ENCODE measurements at regions not wholly inside any gene's neighbourhood (a gene's known extent, or its start where the extent isn't known, plus 50 kb on each side); places are given as distances from the start of the nearest gene placed in this dataset.

DNA sequence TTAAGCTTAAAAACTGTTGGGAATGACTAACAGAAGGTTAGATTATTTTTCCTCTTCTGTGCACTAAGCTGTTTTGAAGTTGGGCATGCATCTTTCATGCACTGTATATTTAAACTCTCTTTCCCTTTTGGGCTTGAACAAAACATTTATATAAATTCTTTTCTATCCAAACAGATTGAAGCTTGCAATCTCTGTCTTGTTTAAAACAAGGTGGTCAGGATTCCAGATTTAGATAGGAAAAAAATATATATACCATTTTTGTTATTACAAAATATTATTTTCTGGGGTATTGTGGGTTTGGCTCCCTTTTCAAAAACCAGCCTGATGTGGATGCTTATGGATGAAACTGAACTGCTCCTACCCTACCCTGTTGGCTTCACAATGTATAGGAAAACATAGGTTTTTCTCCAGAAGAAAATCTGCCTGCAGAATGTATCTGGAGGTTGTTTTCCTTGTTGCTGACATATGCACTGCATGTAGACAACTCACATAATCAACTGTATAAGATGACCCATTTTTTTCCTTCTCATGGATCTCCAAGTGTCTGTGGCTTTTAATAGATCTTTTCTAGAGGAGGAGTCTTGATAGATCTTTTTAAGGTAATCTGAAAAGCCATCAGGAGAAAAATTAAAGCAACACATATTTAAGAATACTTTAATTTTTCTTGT is 146.3 kb downstream of the PRL start:
- no peak overlapping the region for H4K8ac ChIP-seq (ENCODE audit: low read depth, low read length)

DNA sequence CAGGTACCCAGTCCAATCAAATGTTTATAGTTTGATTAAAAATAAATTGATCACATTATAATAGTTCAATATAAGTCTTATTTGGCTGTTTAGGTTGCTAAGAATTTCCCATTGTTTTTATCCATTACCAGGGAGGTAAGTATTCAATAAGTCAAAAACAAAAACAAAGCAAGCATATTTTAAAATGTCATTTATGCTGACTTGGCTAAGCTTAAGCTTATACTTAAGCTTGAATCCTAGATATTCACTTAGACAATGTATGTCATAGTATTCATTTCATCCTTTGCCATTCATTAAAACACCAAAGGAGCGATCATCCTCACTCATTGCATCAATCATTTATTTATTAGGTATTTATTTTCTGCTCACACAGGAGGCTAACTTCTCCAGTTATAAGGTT is 144.9 kb downstream of the PRL start:
- WGBS (ENCODE audit: extremely low coverage, insufficient coverage, insufficient read length): no CpG with 5 or more reads among the region's 1 CpG
- H3K18ac ChIP-seq (ENCODE audit: low read length): no peak overlapping the region

More for the DNA sequence above, 146.3 kb downstream of the PRL start:
- Histone ChIP-seq H2BK120ac (ENCODE audit: insufficient read depth, low read length, poor library complexity) (no peak overlapping the region), H2AFZ (ENCODE audit: insufficient read depth, low read length, poor library complexity) (no peak overlapping the region), H2BK5ac (ENCODE audit: low read depth, low read length, poor library complexity) (no peak overlapping the region), H3K14ac (ENCODE audit: low read length) (no peak overlapping the region), H4K12ac (ENCODE audit: low read depth, low read length) (no peak overlapping the region), H4K91ac (ENCODE audit: low read depth, low read length) (no peak overlapping the region), H3K79me1 (ENCODE audit: low read length) (peaks cover 8% of the 10 kb centered on the region), H2BK12ac (ENCODE audit: low read length) (no peak overlapping the region), H3K27me3 (ENCODE audit: insufficient read depth, low read length) (no peaks in the 10 kb centered on the region), H3K4me2 (ENCODE audit: low read length) (no peak overlapping the region), H2AK5ac (ENCODE audit: low read length) (no peak overlapping the region), H3K27ac (ENCODE audit: low read depth, low read length) (no peak overlapping the region), H3K79me2 (ENCODE audit: control insufficient read depth, insufficient read depth, low read length, poor library complexity) (peaks cover 2% of the 10 kb centered on the region), H3K23ac (ENCODE audit: low read length) (no peak overlapping the region), H3K4me3 (ENCODE audit: low read depth, low read length) (no peak overlapping the region), H3K9me3 (ENCODE audit: insufficient read depth, low read depth, low read length) (no peaks in the 10 kb centered on the region), H3K18ac (ENCODE audit: low read length) (no peak overlapping the region), H3K4me1 (ENCODE audit: control insufficient read depth in 1 of 2, insufficient read depth in 2 of 2, low read length in 2 of 2) (peaks cover 12 to 17% of the 10 kb centered on the region in 2 experiments), H3K9ac (ENCODE audit: low read length) (no peak overlapping the region), H3K4ac (ENCODE audit: low read depth, low read length) (no peak overlapping the region), H3K36me3 (ENCODE audit: control insufficient read depth in 1 of 2, insufficient read depth in 2 of 2, low read length in 2 of 2) (peaks cover 2 to 5% of the 10 kb centered on the region in 2 experiments)
- DNase-seq: no peak

DNA sequence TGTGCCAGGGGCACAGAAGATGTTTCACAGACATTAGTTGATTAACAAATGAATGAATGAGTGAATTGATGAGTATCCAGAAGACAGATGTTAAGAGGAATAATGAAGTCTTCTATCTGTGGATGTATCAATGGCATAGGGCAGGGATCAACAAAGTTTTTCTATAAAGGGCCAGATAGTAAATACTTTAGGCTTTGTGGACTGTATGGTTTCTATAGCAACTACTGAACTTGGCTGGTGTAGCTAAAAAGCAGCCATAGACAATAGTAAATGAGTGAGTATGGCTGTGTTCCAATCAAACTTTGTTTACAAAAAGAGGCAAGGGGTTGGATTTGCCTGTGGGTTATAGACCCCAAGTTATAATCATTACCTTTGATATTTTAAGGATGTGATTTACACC is 144.0 kb downstream of the PRL start:
- no peaks in the 10 kb centered on the region for H3K27me3 ChIP-seq (ENCODE audit: insufficient read depth, low read length)
- no peak overlapping the region for H4K91ac ChIP-seq (ENCODE audit: low read depth, low read length)
- no peak overlapping the region for H3K14ac ChIP-seq (ENCODE audit: low read length)
- H3K9ac ChIP-seq (ENCODE audit: low read length): no peak overlapping the region
- H3K4me1 ChIP-seq (ENCODE audit: control insufficient read depth in 1 of 2, insufficient read depth in 2 of 2, low read length in 2 of 2): peaks cover 3 to 4% of the 10 kb centered on the region in 2 experiments
- H4K8ac ChIP-seq (ENCODE audit: low read depth, low read length): no peak overlapping the region
- no peak for DNase-seq
- no peak overlapping the region for H2BK5ac ChIP-seq (ENCODE audit: low read depth, low read length, poor library complexity)
- no peak overlapping the region for H3K18ac ChIP-seq (ENCODE audit: low read length)
- H3K4me2 ChIP-seq (ENCODE audit: low read length): no peak overlapping the region
- H3K27ac ChIP-seq (ENCODE audit: low read depth, low read length): no peak overlapping the region
- no peaks in the 10 kb centered on the region for H3K9me3 ChIP-seq (ENCODE audit: insufficient read depth, low read depth, low read length)
- H3K4ac ChIP-seq (ENCODE audit: low read depth, low read length): no peak overlapping the region
- H2AFZ ChIP-seq (ENCODE audit: insufficient read depth, low read length, poor library complexity): no peak overlapping the region
- H2BK12ac ChIP-seq (ENCODE audit: low read length): no peak overlapping the region
- no peaks in the 10 kb centered on the region for H3K79me2 ChIP-seq (ENCODE audit: control insufficient read depth, insufficient read depth, low read length, poor library complexity)
- no peak overlapping the region for H3K23ac ChIP-seq (ENCODE audit: low read length)
- no peak overlapping the region for H3K4me3 ChIP-seq (ENCODE audit: low read depth, low read length)
- peaks cover 0 to 2% of the 10 kb centered on the region in 2 experiments for H3K36me3 ChIP-seq (ENCODE audit: control insufficient read depth in 1 of 2, insufficient read depth in 2 of 2, low read length in 2 of 2)
- no peak overlapping the region for H2BK120ac ChIP-seq (ENCODE audit: insufficient read depth, low read length, poor library complexity)
- H2AK5ac ChIP-seq (ENCODE audit: low read length): no peak overlapping the region
- no peak overlapping the region for H4K12ac ChIP-seq (ENCODE audit: low read depth, low read length)
- peaks cover 1% of the 10 kb centered on the region for H3K79me1 ChIP-seq (ENCODE audit: low read length)

More for the DNA sequence above, 144.9 kb downstream of the PRL start:
- peaks cover 8 to 13% of the 10 kb centered on the region in 2 experiments for H3K4me1 ChIP-seq (ENCODE audit: control insufficient read depth in 1 of 2, insufficient read depth in 2 of 2, low read length in 2 of 2)
- H3K9me3 ChIP-seq (ENCODE audit: insufficient read depth, low read depth, low read length): no peaks in the 10 kb centered on the region
- no peak overlapping the region for H2AK5ac ChIP-seq (ENCODE audit: low read length)
- no peak overlapping the region for H4K12ac ChIP-seq (ENCODE audit: low read depth, low read length)
- H3K9ac ChIP-seq (ENCODE audit: low read length): no peak overlapping the region
- peaks cover under 1 to 2% of the 10 kb centered on the region in 2 experiments for H3K36me3 ChIP-seq (ENCODE audit: control insufficient read depth in 1 of 2, insufficient read depth in 2 of 2, low read length in 2 of 2)
- H3K4ac ChIP-seq (ENCODE audit: low read depth, low read length): no peak overlapping the region
- no peak overlapping the region for H2BK120ac ChIP-seq (ENCODE audit: insufficient read depth, low read length, poor library complexity)
- H3K23ac ChIP-seq (ENCODE audit: low read length): no peak overlapping the region
- H3K27me3 ChIP-seq (ENCODE audit: insufficient read depth, low read length): no peaks in the 10 kb centered on the region
- H2AFZ ChIP-seq (ENCODE audit: insufficient read depth, low read length, poor library complexity): no peak overlapping the region
- no peak overlapping the region for H3K27ac ChIP-seq (ENCODE audit: low read depth, low read length)
- H3K79me1 ChIP-seq (ENCODE audit: low read length): peaks cover 3% of the 10 kb centered on the region
- H4K91ac ChIP-seq (ENCODE audit: low read depth, low read length): no peak overlapping the region
- H3K79me2 ChIP-seq (ENCODE audit: control insufficient read depth, insufficient read depth, low read length, poor library complexity): no peaks in the 10 kb centered on the region
- H4K8ac ChIP-seq (ENCODE audit: low read depth, low read length): no peak overlapping the region
- H2BK5ac ChIP-seq (ENCODE audit: low read depth, low read length, poor library complexity): no peak overlapping the region
- H3K14ac ChIP-seq (ENCODE audit: low read length): no peak overlapping the region
- no peak overlapping the region for H3K4me3 ChIP-seq (ENCODE audit: low read depth, low read length)
- no peak overlapping the region for H2BK12ac ChIP-seq (ENCODE audit: low read length)
- no peak overlapping the region for H3K4me2 ChIP-seq (ENCODE audit: low read length)
- no peak for DNase-seq

DNA sequence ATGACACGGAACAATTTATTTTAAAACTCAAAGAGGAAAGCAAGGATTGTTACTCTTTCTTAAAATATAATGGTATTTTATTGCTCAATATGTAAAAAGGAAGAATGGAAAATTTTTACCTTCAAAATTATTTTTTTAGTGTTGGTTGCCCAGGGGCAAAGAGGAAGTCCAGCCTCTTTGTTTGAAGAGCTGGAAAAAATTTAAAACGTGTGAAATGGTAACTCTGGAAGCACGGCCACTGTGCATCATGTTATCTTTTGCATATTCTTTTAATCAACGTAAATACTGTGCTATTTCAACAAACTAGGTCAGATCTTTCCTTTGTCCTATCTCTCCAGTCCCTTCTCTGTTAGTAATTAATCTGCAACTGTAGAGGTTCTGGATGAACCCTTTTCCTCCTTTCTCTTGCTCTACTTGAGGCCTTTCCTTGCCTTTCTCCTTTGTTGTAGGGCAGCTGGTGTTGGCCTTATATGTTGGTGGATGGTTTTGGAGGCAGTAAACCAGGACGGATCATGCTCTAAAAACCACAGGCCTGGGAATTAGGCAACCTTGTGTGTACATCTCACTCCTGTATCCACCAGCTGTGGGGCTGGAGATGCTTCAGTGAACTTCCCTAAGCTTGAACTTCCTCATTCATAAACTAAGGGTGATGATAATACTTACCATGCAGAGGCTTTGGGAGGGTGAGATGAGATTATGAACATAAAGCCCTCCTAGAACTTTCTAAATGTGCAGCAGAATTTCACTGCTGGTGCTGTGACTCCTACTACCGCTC is 143.3 kb downstream of the PRL start:
- Histone ChIP-seq H2BK5ac (ENCODE audit: low read depth, low read length, poor library complexity) (no peak overlapping the region), H4K12ac (ENCODE audit: low read depth, low read length) (no peak overlapping the region), H4K8ac (ENCODE audit: low read depth, low read length) (no peak overlapping the region), H3K14ac (ENCODE audit: low read length) (no peak overlapping the region), H4K91ac (ENCODE audit: low read depth, low read length) (no peak overlapping the region), H3K9me3 (ENCODE audit: insufficient read depth, low read depth, low read length) (no peaks in the 10 kb centered on the region), H3K79me2 (ENCODE audit: control insufficient read depth, insufficient read depth, low read length, poor library complexity) (no peaks in the 10 kb centered on the region), H3K27me3 (ENCODE audit: insufficient read depth, low read length) (no peaks in the 10 kb centered on the region), H2BK120ac (ENCODE audit: insufficient read depth, low read length, poor library complexity) (no peak overlapping the region), H2BK12ac (ENCODE audit: low read length) (no peak overlapping the region), H3K4me3 (ENCODE audit: low read depth, low read length) (no peak overlapping the region), H3K79me1 (ENCODE audit: low read length) (no peaks in the 10 kb centered on the region), H3K23ac (ENCODE audit: low read length) (no peak overlapping the region), H2AK5ac (ENCODE audit: low read length) (no peak overlapping the region), H3K27ac (ENCODE audit: low read depth, low read length) (no peak overlapping the region), H3K4ac (ENCODE audit: low read depth, low read length) (no peak overlapping the region), H3K4me2 (ENCODE audit: low read length) (no peak overlapping the region), H2AFZ (ENCODE audit: insufficient read depth, low read length, poor library complexity) (no peak overlapping the region), H3K18ac (ENCODE audit: low read length) (no peak overlapping the region), H3K36me3 (ENCODE audit: control insufficient read depth in 1 of 2, insufficient read depth in 2 of 2, low read length in 2 of 2) (peaks cover 0 to 2% of the 10 kb centered on the region in 2 experiments), H3K9ac (ENCODE audit: low read length) (no peak overlapping the region), H3K4me1 (ENCODE audit: control insufficient read depth in 1 of 2, insufficient read depth in 2 of 2, low read length in 2 of 2) (no peaks in the 10 kb centered on the region)
- peak in 1 of 2 donors; percentile 4 for DNase-seq
- no CpG with 5 or more reads among the region's 6 CpGs for whole genome bisulfite sequencing (ENCODE audit: extremely low coverage, insufficient coverage, insufficient read length)

All from trophoblast cell (in vitro differentiated cells and primary cell).